SK-N-SH treated with all-trans-retinoic acid at 6 μM for 48 hours (cell line): ENCODE measurements at regions not wholly inside any gene's neighbourhood (a gene's known extent, or its start where the extent isn't known, plus 50 kb on each side); places are given as distances from the start of the nearest gene placed in this dataset.

Experiments
- ATAC-seq: fragments of 200-7000 bp; cut with Tn5 transposase; 3 replicates; pipeline ENCODE4 v1.9.1; 2020; ENCODE audit warnings: mild to moderate bottlenecking, moderate library complexity
- ARNTL ChIP-seq: fragments of 450-650 bp; formaldehyde crosslinking; IDR thresholded peaks from 2 replicates; pipeline ENCODE4 v1.5.0; 2020; ENCODE audit warnings: low read depth, mild to moderate bottlenecking, moderate library complexity, borderline replicate concordance
- BACH2 ChIP-seq: fragments of 250-450 bp; sonication (Bioruptor Pico); IDR thresholded peaks from 2 replicates; pipeline ENCODE4 v1.9.0; 2021; ENCODE audit warnings: mild to moderate bottlenecking, borderline replicate concordance
- ESRRG ChIP-seq: fragments of 250-450 bp; sonication (Bioruptor Pico); IDR thresholded peaks from 2 replicates; pipeline ENCODE4 v1.6.1; 2021; ENCODE audit warnings: mild to moderate bottlenecking
- GLIS3 ChIP-seq: fragments of 250-450 bp; sonication (Bioruptor Pico); IDR thresholded peaks from 2 replicates; pipeline ENCODE4 v1.5.0; 2020; ENCODE audit warnings: mild to moderate bottlenecking, moderate library complexity
- ISL1 ChIP-seq: fragments of 250-450 bp; sonication (Bioruptor Pico); IDR thresholded peaks from 2 replicates; pipeline ENCODE4 v2.1.2; 2022; ENCODE audit warnings: mild to moderate bottlenecking, moderate library complexity
- OSR1 ChIP-seq: fragments of 250-450 bp; sonication (Bioruptor Pico); IDR thresholded peaks from 2 replicates; pipeline ENCODE4 v1.8.0; 2022; ENCODE audit warnings: moderate library complexity, mild to moderate bottlenecking, inconsistent platforms
- RARB ChIP-seq: fragments of 250-450 bp; sonication (Bioruptor Pico); IDR thresholded peaks from 2 replicates; pipeline ENCODE4 v1.8.0; 2021; ENCODE audit warnings: mild to moderate bottlenecking, moderate library complexity
- SNAI2 ChIP-seq: fragments of 250-450 bp; sonication (Bioruptor Pico); IDR thresholded peaks from 2 replicates; pipeline ENCODE4 v1.5.0; 2020; ENCODE audit warnings: mild to moderate bottlenecking, moderate library complexity
- TCF4 ChIP-seq: fragments of 250-450 bp; sonication (Bioruptor Pico); IDR thresholded peaks from 2 replicates; pipeline ENCODE4 v1.8.0; 2021; ENCODE audit warnings: mild to moderate bottlenecking, moderate library complexity, borderline replicate concordance
- TOX ChIP-seq: fragments of 250-450 bp; sonication (Bioruptor Pico); IDR thresholded peaks from 2 replicates; pipeline ENCODE4 v1.8.0; 2021; ENCODE audit warnings: mild to moderate bottlenecking, moderate library complexity, borderline replicate concordance
- ZC3H10 ChIP-seq: fragments of 250-450 bp; sonication (Bioruptor Pico); IDR thresholded peaks from 2 replicates; pipeline ENCODE4 v1.5.1; 2021; ENCODE audit warnings: mild to moderate bottlenecking, moderate library complexity
- ZFP3 ChIP-seq: fragments of 250-450 bp; sonication (Bioruptor Pico); IDR thresholded peaks from 2 replicates; pipeline ENCODE4 v1.5.0; 2020; ENCODE audit warnings: mild to moderate bottlenecking, moderate library complexity
- ZNF565 ChIP-seq: fragments of 450-650 bp; formaldehyde crosslinking; conservative IDR thresholded peaks from 2 replicates; pipeline ENCODE4 v1.5.0; 2020; ENCODE audit warnings: low read depth, mild to moderate bottlenecking, moderate library complexity
- ZNF70 ChIP-seq: fragments of 450-650 bp; formaldehyde crosslinking; IDR thresholded peaks from 2 replicates; pipeline ENCODE4 v1.5.0; 2020; ENCODE audit warnings: mild to moderate bottlenecking, moderate library complexity
- ZNF8 ChIP-seq: fragments of 450-650 bp; formaldehyde crosslinking; IDR thresholded peaks from 2 replicates; pipeline ENCODE4 v1.5.0; 2020; ENCODE audit warnings: mild to moderate bottlenecking, moderate library complexity
- TF ChIP-seq, protein P1 (sequence below): fragments of 250-450 bp; sonication (Bioruptor Pico); IDR thresholded peaks from 2 replicates; pipeline ENCODE4 v1.5.0; 2020; ENCODE audit warnings: mild to moderate bottlenecking, moderate library complexity
- TF ChIP-seq, protein P2 (sequence below): fragments of 250-450 bp; sonication (Bioruptor Pico); IDR thresholded peaks from 2 replicates; pipeline ENCODE4 v1.5.1; 2021; ENCODE audit warnings: mild to moderate bottlenecking, moderate library complexity
- TF ChIP-seq, protein P3 (sequence below): fragments of 250-450 bp; sonication (Bioruptor Pico); IDR thresholded peaks from 2 replicates; pipeline ENCODE4 v1.8.0; 2021; ENCODE audit warnings: low read depth, mild to moderate bottlenecking, moderate library complexity, borderline replicate concordance
- TF ChIP-seq, protein P4 (sequence below): fragments of 250-450 bp; sonication (Bioruptor Pico); IDR thresholded peaks from 2 replicates; pipeline ENCODE4 v1.5.1; 2020; ENCODE audit warnings: low read depth, mild to moderate bottlenecking, moderate library complexity
- TF ChIP-seq, protein P5 (sequence below): fragments of 250-450 bp; sonication (Bioruptor Pico); IDR thresholded peaks from 2 replicates; pipeline ENCODE4 v1.8.0; 2020; ENCODE audit warnings: mild to moderate bottlenecking, moderate library complexity, borderline replicate concordance

DNA sequence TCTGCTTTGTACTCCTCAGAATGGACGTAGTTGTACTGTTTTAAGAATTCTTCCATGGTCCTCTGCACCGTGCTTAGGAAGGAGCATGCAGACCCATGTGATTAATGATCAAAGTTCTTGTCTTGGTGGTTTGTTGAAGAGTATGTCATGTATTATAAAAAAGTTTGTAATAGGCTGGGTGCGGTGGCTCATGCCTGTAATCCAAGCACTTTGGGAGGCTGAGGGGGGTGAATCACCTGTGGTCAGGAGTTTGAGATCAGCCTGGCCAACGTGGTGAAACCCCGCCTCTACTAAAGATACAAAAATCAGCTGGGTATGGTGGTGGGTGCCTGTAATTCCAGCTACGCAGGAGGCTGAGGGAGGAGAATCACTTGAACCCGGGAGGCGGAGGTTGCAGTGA, 61.8 kb upstream of the RTL1 start:
- TF ChIP-seq ZFP3 (CRISPR knock-in tag) (no peak), SNAI2 (CRISPR knock-in tag) (no peak), TCF4 (CRISPR knock-in tag) (no peak), ZNF565 (no peak), ARNTL (CRISPR knock-in tag) (no peak), GLIS3 (no peak), OSR1 (no peak), ZC3H10 (CRISPR knock-in tag) (no peak), BACH2 (CRISPR knock-in tag) (no peak), ZNF70 (CRISPR knock-in tag) (no peak), TOX (CRISPR knock-in tag) (no peak), ESRRG (CRISPR knock-in tag) (no peak), ISL1 (CRISPR knock-in tag) (no peak)
- TF ChIP-seq, protein P1, sequence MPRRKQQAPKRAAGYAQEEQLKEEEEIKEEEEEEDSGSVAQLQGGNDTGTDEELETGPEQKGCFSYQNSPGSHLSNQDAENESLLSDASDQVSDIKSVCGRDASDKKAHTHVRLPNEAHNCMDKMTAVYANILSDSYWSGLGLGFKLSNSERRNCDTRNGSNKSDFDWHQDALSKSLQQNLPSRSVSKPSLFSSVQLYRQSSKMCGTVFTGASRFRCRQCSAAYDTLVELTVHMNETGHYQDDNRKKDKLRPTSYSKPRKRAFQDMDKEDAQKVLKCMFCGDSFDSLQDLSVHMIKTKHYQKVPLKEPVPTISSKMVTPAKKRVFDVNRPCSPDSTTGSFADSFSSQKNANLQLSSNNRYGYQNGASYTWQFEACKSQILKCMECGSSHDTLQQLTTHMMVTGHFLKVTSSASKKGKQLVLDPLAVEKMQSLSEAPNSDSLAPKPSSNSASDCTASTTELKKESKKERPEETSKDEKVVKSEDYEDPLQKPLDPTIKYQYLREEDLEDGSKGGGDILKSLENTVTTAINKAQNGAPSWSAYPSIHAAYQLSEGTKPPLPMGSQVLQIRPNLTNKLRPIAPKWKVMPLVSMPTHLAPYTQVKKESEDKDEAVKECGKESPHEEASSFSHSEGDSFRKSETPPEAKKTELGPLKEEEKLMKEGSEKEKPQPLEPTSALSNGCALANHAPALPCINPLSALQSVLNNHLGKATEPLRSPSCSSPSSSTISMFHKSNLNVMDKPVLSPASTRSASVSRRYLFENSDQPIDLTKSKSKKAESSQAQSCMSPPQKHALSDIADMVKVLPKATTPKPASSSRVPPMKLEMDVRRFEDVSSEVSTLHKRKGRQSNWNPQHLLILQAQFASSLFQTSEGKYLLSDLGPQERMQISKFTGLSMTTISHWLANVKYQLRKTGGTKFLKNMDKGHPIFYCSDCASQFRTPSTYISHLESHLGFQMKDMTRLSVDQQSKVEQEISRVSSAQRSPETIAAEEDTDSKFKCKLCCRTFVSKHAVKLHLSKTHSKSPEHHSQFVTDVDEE (CRISPR knock-in tag) = no peak
- TF ChIP-seq, protein P2, sequence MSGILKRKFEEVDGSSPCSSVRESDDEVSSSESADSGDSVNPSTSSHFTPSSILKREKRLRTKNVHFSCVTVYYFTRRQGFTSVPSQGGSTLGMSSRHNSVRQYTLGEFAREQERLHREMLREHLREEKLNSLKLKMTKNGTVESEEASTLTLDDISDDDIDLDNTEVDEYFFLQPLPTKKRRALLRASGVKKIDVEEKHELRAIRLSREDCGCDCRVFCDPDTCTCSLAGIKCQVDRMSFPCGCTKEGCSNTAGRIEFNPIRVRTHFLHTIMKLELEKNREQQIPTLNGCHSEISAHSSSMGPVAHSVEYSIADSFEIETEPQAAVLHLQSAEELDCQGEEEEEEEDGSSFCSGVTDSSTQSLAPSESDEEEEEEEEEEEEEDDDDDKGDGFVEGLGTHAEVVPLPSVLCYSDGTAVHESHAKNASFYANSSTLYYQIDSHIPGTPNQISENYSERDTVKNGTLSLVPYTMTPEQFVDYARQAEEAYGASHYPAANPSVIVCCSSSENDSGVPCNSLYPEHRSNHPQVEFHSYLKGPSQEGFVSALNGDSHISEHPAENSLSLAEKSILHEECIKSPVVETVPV (CRISPR knock-in tag) = no peak
- TF ChIP-seq, protein P3, sequence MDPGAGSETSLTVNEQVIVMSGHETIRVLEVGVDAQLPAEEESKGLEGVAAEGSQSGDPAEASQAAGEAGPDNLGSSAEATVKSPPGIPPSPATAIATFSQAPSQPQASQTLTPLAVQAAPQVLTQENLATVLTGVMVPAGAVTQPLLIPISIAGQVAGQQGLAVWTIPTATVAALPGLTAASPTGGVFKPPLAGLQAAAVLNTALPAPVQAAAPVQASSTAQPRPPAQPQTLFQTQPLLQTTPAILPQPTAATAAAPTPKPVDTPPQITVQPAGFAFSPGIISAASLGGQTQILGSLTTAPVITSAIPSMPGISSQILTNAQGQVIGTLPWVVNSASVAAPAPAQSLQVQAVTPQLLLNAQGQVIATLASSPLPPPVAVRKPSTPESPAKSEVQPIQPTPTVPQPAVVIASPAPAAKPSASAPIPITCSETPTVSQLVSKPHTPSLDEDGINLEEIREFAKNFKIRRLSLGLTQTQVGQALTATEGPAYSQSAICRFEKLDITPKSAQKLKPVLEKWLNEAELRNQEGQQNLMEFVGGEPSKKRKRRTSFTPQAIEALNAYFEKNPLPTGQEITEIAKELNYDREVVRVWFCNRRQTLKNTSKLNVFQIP = no peak
- TF ChIP-seq, protein P4, sequence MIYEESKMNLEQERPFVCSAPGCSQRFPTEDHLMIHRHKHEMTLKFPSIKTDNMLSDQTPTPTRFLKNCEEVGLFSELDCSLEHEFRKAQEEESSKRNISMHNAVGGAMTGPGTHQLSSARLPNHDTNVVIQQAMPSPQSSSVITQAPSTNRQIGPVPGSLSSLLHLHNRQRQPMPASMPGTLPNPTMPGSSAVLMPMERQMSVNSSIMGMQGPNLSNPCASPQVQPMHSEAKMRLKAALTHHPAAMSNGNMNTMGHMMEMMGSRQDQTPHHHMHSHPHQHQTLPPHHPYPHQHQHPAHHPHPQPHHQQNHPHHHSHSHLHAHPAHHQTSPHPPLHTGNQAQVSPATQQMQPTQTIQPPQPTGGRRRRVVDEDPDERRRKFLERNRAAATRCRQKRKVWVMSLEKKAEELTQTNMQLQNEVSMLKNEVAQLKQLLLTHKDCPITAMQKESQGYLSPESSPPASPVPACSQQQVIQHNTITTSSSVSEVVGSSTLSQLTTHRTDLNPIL (CRISPR knock-in tag) = no peak
- TF ChIP-seq, all 23 proteins: peak for 0
- no peak for ATAC-seq

DNA sequence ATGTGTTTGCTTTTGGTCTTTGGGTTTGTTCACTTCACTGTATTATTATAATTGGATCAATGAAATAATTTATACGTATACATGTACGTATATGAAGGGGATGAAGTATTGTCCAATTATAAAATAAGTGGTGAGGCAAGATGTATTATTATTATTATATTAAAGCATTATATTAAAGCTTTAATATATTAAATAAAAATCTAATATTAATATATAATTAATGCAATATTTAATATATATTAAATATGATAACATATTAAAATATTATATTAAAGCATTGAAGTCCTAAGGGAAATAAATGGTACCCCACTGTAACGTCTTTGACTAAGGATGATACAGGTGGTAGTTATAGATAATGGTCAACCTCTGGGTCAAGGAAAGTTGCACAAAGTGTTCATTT, 63.7 kb upstream of the RTL1 start:
- ATAC-seq = no peak
- TF ChIP-seq ESRRG (CRISPR knock-in tag) (no peak), ARNTL (CRISPR knock-in tag) (no peak), RARB (CRISPR knock-in tag) (no peak), TCF4 (CRISPR knock-in tag) (no peak), ZC3H10 (CRISPR knock-in tag) (no peak), ZNF8 (CRISPR knock-in tag) (no peak), ZNF565 (no peak), OSR1 (no peak), ZNF70 (CRISPR knock-in tag) (no peak), ISL1 (CRISPR knock-in tag) (no peak)
- TF ChIP-seq, protein P1 (CRISPR knock-in tag) = no peak
- TF ChIP-seq, protein P2 (CRISPR knock-in tag) = no peak
- TF ChIP-seq, protein P5, sequence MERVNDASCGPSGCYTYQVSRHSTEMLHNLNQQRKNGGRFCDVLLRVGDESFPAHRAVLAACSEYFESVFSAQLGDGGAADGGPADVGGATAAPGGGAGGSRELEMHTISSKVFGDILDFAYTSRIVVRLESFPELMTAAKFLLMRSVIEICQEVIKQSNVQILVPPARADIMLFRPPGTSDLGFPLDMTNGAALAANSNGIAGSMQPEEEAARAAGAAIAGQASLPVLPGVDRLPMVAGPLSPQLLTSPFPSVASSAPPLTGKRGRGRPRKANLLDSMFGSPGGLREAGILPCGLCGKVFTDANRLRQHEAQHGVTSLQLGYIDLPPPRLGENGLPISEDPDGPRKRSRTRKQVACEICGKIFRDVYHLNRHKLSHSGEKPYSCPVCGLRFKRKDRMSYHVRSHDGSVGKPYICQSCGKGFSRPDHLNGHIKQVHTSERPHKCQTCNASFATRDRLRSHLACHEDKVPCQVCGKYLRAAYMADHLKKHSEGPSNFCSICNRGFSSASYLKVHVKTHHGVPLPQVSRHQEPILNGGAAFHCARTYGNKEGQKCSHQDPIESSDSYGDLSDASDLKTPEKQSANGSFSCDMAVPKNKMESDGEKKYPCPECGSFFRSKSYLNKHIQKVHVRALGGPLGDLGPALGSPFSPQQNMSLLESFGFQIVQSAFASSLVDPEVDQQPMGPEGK = no peak
